Mesenchymal stem cell (in vitro differentiated cells and primary cell): ENCODE measurements at regions not wholly inside any gene's neighbourhood (a gene's known extent, or its start where the extent isn't known, plus 50 kb on each side); places are given as distances from the start of the nearest gene placed in this dataset.

Experiments
- DNase-seq: peaks from one replicate; pipeline ENCODE4 v3.0.0-alpha.2; 2013
- H2AFZ ChIP-seq: one replicate; pipeline ENCODE4 v1.6.1; 2013; ENCODE audit warnings: low read depth, mild to moderate bottlenecking, control low read depth, inconsistent platforms, low read length, moderate library complexity
- H2AK5ac ChIP-seq: 2 replicates; pipeline ENCODE4 v1.6.1; 2013; ENCODE audit warnings: low read length, moderate library complexity, mild to moderate bottlenecking, inconsistent platforms; ENCODE audit not compliant: severe bottlenecking
- H2BK120ac ChIP-seq: one replicate; pipeline ENCODE4 v1.6.1; 2013; ENCODE audit warnings: low read depth, mild to moderate bottlenecking, inconsistent platforms, low read length, moderate library complexity
- H2BK12ac ChIP-seq, 2 experiments: one replicate each; pipeline ENCODE4 v1.6.1; 2013; ENCODE audit warnings: inconsistent platforms in 2 of 2, low read length in 2 of 2, mild to moderate bottlenecking in 2 of 2, moderate library complexity in 2 of 2, control low read depth in 1 of 2
- H2BK15ac ChIP-seq: one replicate; pipeline ENCODE4 v1.6.1; 2013; ENCODE audit warnings: mild to moderate bottlenecking, low read depth, inconsistent platforms; ENCODE audit not compliant: poor library complexity, severe bottlenecking
- H2BK5ac ChIP-seq: 2 replicates; pipeline ENCODE4 v1.6.1; 2013; ENCODE audit warnings: low read depth, mild to moderate bottlenecking, low read length, control low read depth, inconsistent platforms; ENCODE audit not compliant: poor library complexity, severe bottlenecking
- H3K14ac ChIP-seq, 2 experiments: one replicate each; pipeline ENCODE4 v1.6.1; 2013; ENCODE audit warnings: inconsistent platforms in 2 of 2, low read length in 2 of 2, control low read depth in 1 of 2, mild to moderate bottlenecking in 1 of 2, moderate library complexity in 1 of 2
- H3K18ac ChIP-seq, 2 experiments: one replicate each; pipeline ENCODE4 v1.6.1; 2013; ENCODE audit warnings: inconsistent platforms in 2 of 2, low read length in 2 of 2, control low read depth in 1 of 2, low read depth in 1 of 2, mild to moderate bottlenecking in 1 of 2
- H3K23ac ChIP-seq, 2 experiments: one replicate each; pipeline ENCODE4 v1.6.1; 2013; ENCODE audit warnings: inconsistent platforms in 2 of 2, low read length in 2 of 2, mild to moderate bottlenecking in 2 of 2, moderate library complexity in 2 of 2, control low read depth in 1 of 2
- H3K27ac ChIP-seq: 2 replicates; pipeline ENCODE4 v1.5.1; 2013; ENCODE audit warnings: mild to moderate bottlenecking, moderate library complexity, low read length, control low read depth, inconsistent platforms; ENCODE audit not compliant: poor library complexity, severe bottlenecking
- H3K27me3 ChIP-seq, 2 experiments: 2 replicates each; pipeline versions ENCODE4 v1.6.1 to v1.7.0; 2013; ENCODE audit warnings: low read length in 2 of 2, mild to moderate bottlenecking in 2 of 2, moderate library complexity in 2 of 2, control low read depth in 1 of 2, inconsistent platforms in 1 of 2; ENCODE audit not compliant: control insufficient read depth in 1 of 2, insufficient read depth in 1 of 2
- H3K36me3 ChIP-seq, 2 experiments: 2 replicates each; pipeline versions ENCODE4 v1.6.1 to v1.7.0; 2013; ENCODE audit warnings: low read length in 2 of 2, control low read depth in 1 of 2, inconsistent platforms in 1 of 2, low read depth in 1 of 2, mild to moderate bottlenecking in 1 of 2; ENCODE audit not compliant: insufficient read depth in 2 of 2, control insufficient read depth in 1 of 2
- H3K4ac ChIP-seq, 2 experiments: one replicate each; pipeline ENCODE4 v1.6.1; 2013; ENCODE audit warnings: inconsistent platforms in 2 of 2, low read length in 2 of 2, mild to moderate bottlenecking in 2 of 2, moderate library complexity in 2 of 2, control low read depth in 1 of 2, low read depth in 1 of 2
- H3K4me1 ChIP-seq: 2 replicates; pipeline ENCODE4 v1.6.1; 2013; ENCODE audit warnings: low read depth, low read length, control low read depth; ENCODE audit not compliant: control insufficient read depth, insufficient read depth
- H3K4me2 ChIP-seq: 2 replicates; pipeline ENCODE4 v1.6.1; 2013; ENCODE audit warnings: low read length, mild to moderate bottlenecking, inconsistent platforms; ENCODE audit not compliant: poor library complexity, severe bottlenecking
- H3K4me3 ChIP-seq, 2 experiments: 2 replicates each; pipeline versions ENCODE4 v1.5.1 to v1.7.0; 2013; ENCODE audit warnings: low read length in 2 of 2, mild to moderate bottlenecking in 2 of 2, control low read depth in 1 of 2, low read depth in 1 of 2; ENCODE audit not compliant: insufficient read depth in 1 of 2
- H3K79me1 ChIP-seq: replicated peaks from 2 replicates; pipeline ENCODE4 v1.6.1; 2013; ENCODE audit warnings: mild to moderate bottlenecking, control low read depth, low read length, inconsistent platforms; ENCODE audit not compliant: poor library complexity, severe bottlenecking
- H3K9ac ChIP-seq: 2 replicates; pipeline ENCODE4 v1.7.0; 2013; ENCODE audit warnings: mild to moderate bottlenecking, low read length, moderate library complexity
- H3K9me3 ChIP-seq: 2 replicates; pipeline ENCODE4 v1.7.0; 2013; ENCODE audit warnings: mild to moderate bottlenecking, low read length; ENCODE audit not compliant: control insufficient read depth
- H4K8ac ChIP-seq: one replicate; pipeline ENCODE4 v1.6.1; 2013; ENCODE audit warnings: inconsistent platforms, mild to moderate bottlenecking, low read length, moderate library complexity
- H4K91ac ChIP-seq: one replicate; pipeline ENCODE4 v1.6.1; 2013; ENCODE audit warnings: mild to moderate bottlenecking, low read length, inconsistent platforms
- WGBS: methylation state at CpG from one replicate; pipeline ENCODE4 v1.1.7; 2013; ENCODE audit warnings: mixed read lengths; 5-methylcytosine and 5-hydroxymethylcytosine counted together

DNA sequence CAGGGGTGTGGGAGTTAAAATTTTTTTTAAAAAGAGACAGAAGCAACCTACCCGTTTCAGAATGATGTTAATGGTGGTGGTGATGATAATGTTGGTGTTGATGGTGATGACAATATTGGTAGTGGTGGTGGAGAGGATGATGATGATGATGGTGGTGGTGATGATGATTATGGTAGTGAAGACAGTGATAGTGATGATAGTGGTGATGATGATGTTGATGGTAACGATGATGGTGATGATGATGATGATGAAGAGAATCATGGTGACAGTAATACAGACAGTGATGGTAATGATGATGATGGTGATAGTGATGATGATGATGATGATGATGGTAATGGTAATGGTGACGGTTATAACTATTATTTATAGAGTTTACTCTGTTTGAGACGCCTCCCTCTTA is 117.6 kb downstream of the ICE1 start:
- Histone ChIP-seq H3K79me1 (no peaks in the 10 kb centered on the region), H2BK15ac (no peak overlapping the region), H2AK5ac (no peak overlapping the region), H2AFZ (no peak overlapping the region), H3K23ac (no peak overlapping the region), H3K36me3 (no peaks in the 10 kb centered on the region), H3K4ac (no peak overlapping the region), H2BK5ac (no peak overlapping the region), H3K14ac (no peak overlapping the region), H3K27me3 (no peaks in the 10 kb centered on the region), H2BK120ac (no peak overlapping the region), H4K91ac (no peak overlapping the region), H4K8ac (no peak overlapping the region), H3K18ac (no peak overlapping the region), H3K4me3 (no peak overlapping the region), H3K4me2 (no peak overlapping the region), H3K9me3 (no peaks in the 10 kb centered on the region), H3K4me1 (no peaks in the 10 kb centered on the region), H3K9ac (no peak overlapping the region), H2BK12ac (no peak overlapping the region), H3K27ac (no peak overlapping the region)
- WGBS: 54% methylated on average over 2 of the region's 4 CpGs
- no peak for DNase-seq
